H9 (cell line): ENCODE measurements at regions not wholly inside any gene's neighbourhood (a gene's known extent, or its start where the extent isn't known, plus 50 kb on each side); places are given as distances from the start of the nearest gene placed in this dataset.

Experiments
- DNase-seq: peaks from one replicate; pipeline ENCODE4 v3.0.0-alpha.2; 2017
- H2AFZ ChIP-seq: one replicate; pipeline ENCODE4 v1.6.1; 2013; ENCODE audit warnings: mild to moderate bottlenecking, low read length, control low read depth, moderate library complexity
- H2AK5ac ChIP-seq: 2 replicates; pipeline ENCODE4 v1.6.1; 2013; ENCODE audit warnings: low read length, control low read depth, mixed read lengths; ENCODE audit not compliant: insufficient read length
- H2BK120ac ChIP-seq: one replicate; pipeline ENCODE4 v1.6.1; 2013; ENCODE audit warnings: low read depth, mild to moderate bottlenecking, low read length, control low read depth, inconsistent platforms; ENCODE audit not compliant: poor library complexity, severe bottlenecking
- H2BK12ac ChIP-seq: 2 replicates; pipeline ENCODE4 v1.6.1; 2013; ENCODE audit warnings: low read length, control low read depth, mixed read lengths, low read depth; ENCODE audit not compliant: insufficient read length
- H2BK15ac ChIP-seq: 2 replicates; pipeline ENCODE4 v1.6.1; 2013; ENCODE audit warnings: low read depth, low read length, control low read depth
- H2BK20ac ChIP-seq: one replicate; pipeline ENCODE4 v1.6.1; 2013; ENCODE audit warnings: low read depth, mild to moderate bottlenecking, low read length, control low read depth, inconsistent platforms; ENCODE audit not compliant: poor library complexity, severe bottlenecking
- H2BK5ac ChIP-seq: 2 replicates; pipeline ENCODE4 v1.6.1; 2013; ENCODE audit warnings: low read length, control low read depth, mixed read lengths; ENCODE audit not compliant: insufficient read length
- H3K14ac ChIP-seq: 2 replicates; pipeline ENCODE4 v1.6.1; 2013; ENCODE audit warnings: low read length, control low read depth; ENCODE audit not compliant: insufficient read depth
- H3K18ac ChIP-seq: 2 replicates; pipeline ENCODE4 v1.6.1; 2013; ENCODE audit warnings: low read depth, mild to moderate bottlenecking, mixed read lengths, low read length, control low read depth; ENCODE audit not compliant: insufficient read length
- H3K23ac ChIP-seq: 2 replicates; pipeline ENCODE4 v1.6.1; 2013; ENCODE audit warnings: low read length, control low read depth, mixed read lengths, low read depth; ENCODE audit not compliant: insufficient read length
- H3K23me2 ChIP-seq: 2 replicates; pipeline ENCODE4 v1.6.1; 2013; ENCODE audit warnings: low read depth, mild to moderate bottlenecking, mixed read lengths, low read length, control low read depth; ENCODE audit not compliant: insufficient read length, poor library complexity, severe bottlenecking
- H3K27ac ChIP-seq: 2 replicates; pipeline ENCODE4 v1.5.1; 2013; ENCODE audit warnings: low read length, control low read depth, mixed read lengths, low read depth; ENCODE audit not compliant: insufficient read length
- H3K27me3 ChIP-seq: 2 replicates; pipeline ENCODE4 v1.6.1; 2013; ENCODE audit warnings: low read length, control low read depth, inconsistent platforms; ENCODE audit not compliant: insufficient read depth
- H3K4ac ChIP-seq: 2 replicates; pipeline ENCODE4 v1.6.1; 2013; ENCODE audit warnings: low read depth, mild to moderate bottlenecking, control low read depth, inconsistent platforms, low read length, moderate library complexity
- H3K4me1 ChIP-seq: 2 replicates; pipeline ENCODE4 v1.6.1; 2013; ENCODE audit warnings: low read length, control low read depth, inconsistent platforms; ENCODE audit not compliant: insufficient read depth
- H3K4me2 ChIP-seq: 2 replicates; pipeline ENCODE4 v1.6.1; 2013; ENCODE audit warnings: low read length, control low read depth, mixed read lengths; ENCODE audit not compliant: insufficient read length, insufficient read depth
- H3K56ac ChIP-seq: 2 replicates; pipeline ENCODE4 v1.6.1; 2013; ENCODE audit warnings: low read depth, mild to moderate bottlenecking, mixed read lengths, low read length, control low read depth; ENCODE audit not compliant: insufficient read length
- H3K79me1 ChIP-seq: 2 replicates; pipeline ENCODE4 v1.6.1; 2013; ENCODE audit warnings: low read depth, mild to moderate bottlenecking, moderate library complexity, low read length, control low read depth, inconsistent platforms; ENCODE audit not compliant: insufficient read depth, poor library complexity, severe bottlenecking
- H3K79me2 ChIP-seq: 2 replicates; pipeline ENCODE4 v1.6.1; 2013; ENCODE audit warnings: low read length, control low read depth, inconsistent platforms; ENCODE audit not compliant: insufficient read depth
- H3K9ac ChIP-seq: 2 replicates; pipeline ENCODE4 v1.6.1; 2013; ENCODE audit warnings: low read length, control low read depth, mixed read lengths; ENCODE audit not compliant: insufficient read length; ENCODE audit errors: extremely low read depth
- H3K9me3 ChIP-seq: one replicate; pipeline ENCODE4 v1.6.1; 2013; ENCODE audit warnings: low read depth, low read length, inconsistent platforms; ENCODE audit not compliant: control insufficient read depth
- H3T11ph ChIP-seq: one replicate; pipeline ENCODE4 v1.6.1; 2013; ENCODE audit warnings: mild to moderate bottlenecking, low read length, control low read depth, inconsistent platforms
- H4K20me1 ChIP-seq: one replicate; pipeline ENCODE4 v1.6.1; 2013; ENCODE audit not compliant: control insufficient read depth, insufficient read length, insufficient read depth
- H4K5ac ChIP-seq: 2 replicates; pipeline ENCODE4 v1.6.1; 2013; ENCODE audit warnings: low read depth, mild to moderate bottlenecking, mixed read lengths, low read length, control low read depth; ENCODE audit not compliant: insufficient read length
- H4K8ac ChIP-seq: replicated peaks from 2 replicates; pipeline ENCODE4 v1.6.1; 2013; ENCODE audit warnings: low read length, control low read depth, mixed read lengths, low read depth; ENCODE audit not compliant: insufficient read length
- H4K91ac ChIP-seq: 2 replicates; pipeline ENCODE4 v1.6.1; 2013; ENCODE audit warnings: low read depth, mild to moderate bottlenecking, moderate library complexity, mixed read lengths, low read length, control low read depth; ENCODE audit not compliant: insufficient read length
- H3K27ac Mint-ChIP-seq, 3 experiments: 2 replicates in 2 of 3; 3 replicates in 1 of 3; pipeline ENCODE4 v1.8.0; 2020 to 2021; ENCODE audit warnings: mixed read lengths in 3 of 3, mild to moderate bottlenecking in 1 of 3, moderate library complexity in 1 of 3
- H3K27me3 Mint-ChIP-seq: 2 replicates; pipeline ENCODE4 v1.8.0; 2021; ENCODE audit warnings: low read depth, mild to moderate bottlenecking, moderate library complexity, mixed read lengths
- H3K36me3 Mint-ChIP-seq, 3 experiments: 2 replicates in 2 of 3; 3 replicates in 1 of 3; pipeline ENCODE4 v1.8.0; 2020 to 2021; ENCODE audit warnings: low read depth in 3 of 3, mixed read lengths in 3 of 3; ENCODE audit not compliant: insufficient read depth in 1 of 3
- H3K4me1 Mint-ChIP-seq, 2 experiments: 2 replicates each; pipeline ENCODE4 v1.8.0; 2020; ENCODE audit warnings: mixed read lengths in 2 of 2
- H3K4me3 Mint-ChIP-seq, 2 experiments: 2 replicates in 1 of 2; 3 replicates in 1 of 2; pipeline ENCODE4 v1.8.0; 2020 to 2021; ENCODE audit warnings: mild to moderate bottlenecking in 2 of 2, mixed read lengths in 2 of 2, moderate library complexity in 1 of 2
- H3K9me3 Mint-ChIP-seq, 2 experiments: 2 replicates in 1 of 2; 3 replicates in 1 of 2; pipeline ENCODE4 v1.8.0; 2020; ENCODE audit warnings: mild to moderate bottlenecking in 2 of 2, mixed read lengths in 2 of 2, moderate library complexity in 1 of 2
- CTCF ChIP-seq: fragments of 200-600 bp; sonication (generic); conservative IDR thresholded peaks from 3 replicates; pipeline ENCODE4 v1.8.0; 2021; ENCODE audit warnings: antibody characterized with exemption, mild to moderate bottlenecking
- WGBS: extraction: QIAGEN DNeasy Blood & Tissue Kit; methylation state at CpG from one replicate; pipeline ENCODE4 v1.1.7; 2013; ENCODE audit warnings: missing lambda C conversion rate, low lambda C conversion rate, mixed read lengths; ENCODE audit not compliant: insufficient read length; ENCODE audit errors: extremely low coverage; 5-methylcytosine and 5-hydroxymethylcytosine counted together

GRCh38 chr15:38688761-38689160 is 124.1 kb upstream of the RASGRP1 start:
- H2AFZ ChIP-seq, result no peak overlapping the region

More at GRCh38 chr15:38688761-38689160, 124.1 kb upstream of the RASGRP1 start:
- Mint-ChIP-seq H3K4me3 (no peak overlapping the region), H3K9me3 (no peaks in the 10 kb centered on the region), H3K4me1 (peaks cover 8 to 13% of the 10 kb centered on the region in 2 experiments), H3K36me3 (no peaks in the 10 kb centered on the region), H3K27me3 (peaks cover 2% of the 10 kb centered on the region; the same call in 1 of the 2 replicates), H3K27ac (no peak overlapping the region)
- H3K18ac ChIP-seq, result no peak overlapping the region
- no peak overlapping the region for H3K27ac ChIP-seq
- no peaks in the 10 kb centered on the region for H3K23me2 ChIP-seq
- H2BK120ac ChIP-seq, result no peak overlapping the region
- H2BK15ac ChIP-seq, result no peak overlapping the region
- H2BK5ac ChIP-seq, result no peak overlapping the region
- no peak overlapping the region for H3K4me2 ChIP-seq
- H3K79me1 ChIP-seq, result no peaks in the 10 kb centered on the region
- H3K4ac ChIP-seq, result no peak overlapping the region
- H4K8ac ChIP-seq, result no peak overlapping the region
- no peak for DNase-seq
- TF ChIP-seq CTCF, result no peak
- no peak overlapping the region for H3K23ac ChIP-seq
- H2BK20ac ChIP-seq, result no peak overlapping the region
- H4K5ac ChIP-seq, result no peak overlapping the region
- H4K91ac ChIP-seq, result no peak overlapping the region
- H3K4me1 ChIP-seq, result no peaks in the 10 kb centered on the region; the same call in 1 of the 2 replicates
- no peaks in the 10 kb centered on the region for H3K79me2 ChIP-seq
- H2AK5ac ChIP-seq, result no peak overlapping the region
- no peak overlapping the region for H3K14ac ChIP-seq
- no CpG with 5 or more reads among the region's 1 CpG for WGBS
- no peak overlapping the region for H2BK12ac ChIP-seq
- H4K20me1 ChIP-seq, result no peaks in the 10 kb centered on the region
- H3K56ac ChIP-seq, result no peak overlapping the region
- H3K9me3 ChIP-seq, result no peaks in the 10 kb centered on the region
- H3T11ph ChIP-seq, result no peak overlapping the region
- no peaks in the 10 kb centered on the region for H3K27me3 ChIP-seq
- no peak overlapping the region for H3K9ac ChIP-seq
